KMS-11 (cell line): ENCODE measurements at regions not wholly inside any gene's neighbourhood (a gene's known extent, or its start where the extent isn't known, plus 50 kb on each side); places are given as distances from the start of the nearest gene placed in this dataset.

Experiments used
- H2AFZ ChIP-seq: fragments of 200-600 bp; sonication (generic); 2 replicates; pipeline ENCODE4 v1.6.1; 2016; ENCODE audit warnings: antibody characterized with exemption, mixed run types, low read depth
- H3K27ac ChIP-seq: fragments of 200-600 bp; sonication (generic); 2 replicates; pipeline ENCODE4 v1.6.1; 2016; ENCODE audit warnings: mild to moderate bottlenecking, mixed run types
- H3K27me3 ChIP-seq: fragments of 200-600 bp; sonication (generic); 2 replicates; pipeline ENCODE4 v1.6.1; 2017; ENCODE audit warnings: mild to moderate bottlenecking, low read depth, mixed run types, moderate library complexity; ENCODE audit not compliant: insufficient read depth
- H3K36me3 ChIP-seq: fragments of 200-600 bp; sonication (generic); 2 replicates; pipeline ENCODE4 v1.6.1; 2017; ENCODE audit warnings: mild to moderate bottlenecking, mixed run types; ENCODE audit not compliant: insufficient read depth
- H3K4me1 ChIP-seq: fragments of 200-600 bp; sonication (generic); 2 replicates; pipeline ENCODE4 v1.6.1; 2016; ENCODE audit warnings: mild to moderate bottlenecking, low read depth, mixed run types; ENCODE audit not compliant: poor library complexity, severe bottlenecking
- H3K4me2 ChIP-seq: fragments of 200-600 bp; sonication (generic); 2 replicates; pipeline ENCODE4 v1.7.0; 2016; ENCODE audit warnings: mild to moderate bottlenecking, mixed run types
- H3K4me3 ChIP-seq: fragments of 200-600 bp; sonication (generic); IDR thresholded peaks from 2 replicates; pipeline ENCODE4 v1.6.1; 2017; ENCODE audit warnings: low read depth, low read length, mixed read lengths; ENCODE audit not compliant: insufficient read depth
- H3K79me2 ChIP-seq: fragments of 200-600 bp; sonication (generic); 2 replicates; pipeline ENCODE4 v1.6.1; 2016; ENCODE audit warnings: low read depth, mixed run types; ENCODE audit not compliant: insufficient read depth
- H3K9ac ChIP-seq: fragments of 200-600 bp; sonication (generic); 2 replicates; pipeline ENCODE4 v1.6.1; 2016; ENCODE audit warnings: mild to moderate bottlenecking, mixed run types
- H4K20me1 ChIP-seq: fragments of 200-600 bp; sonication (generic); 2 replicates; pipeline ENCODE4 v1.6.1; 2016; ENCODE audit warnings: mild to moderate bottlenecking, mixed run types; ENCODE audit not compliant: insufficient read depth
- CTCF ChIP-seq: fragments of 200-600 bp; sonication (generic); conservative IDR thresholded peaks from 2 replicates; pipeline ENCODE4 v1.6.1; 2017; ENCODE audit warnings: low read depth, mild to moderate bottlenecking, antibody characterized with exemption, low read length, moderate library complexity, mixed read lengths

- Histone ChIP-seq H3K4me1 (no peaks in the 10 kb centered on the region), H4K20me1 (no peaks in the 10 kb centered on the region), H2AFZ (no peak overlapping the region), H3K4me3 (no peak overlapping the region), H3K36me3 (no peaks in the 10 kb centered on the region), H3K9ac (no peak overlapping the region), H3K79me2 (no peaks in the 10 kb centered on the region), H3K27ac (no peak overlapping the region), H3K27me3 (no peaks in the 10 kb centered on the region), H3K4me2 (no peak overlapping the region)
- TF ChIP-seq CTCF = no peak
Observed at GRCh38 chr10:128380946-128381345, 254.7 kb upstream of the MKI67 start.

GRCh38 chr10:128382225-128382624 is 256.0 kb upstream of the MKI67 start:
- Histone ChIP-seq H2AFZ (no peak overlapping the region), H3K4me3 (no peak overlapping the region), H4K20me1 (no peaks in the 10 kb centered on the region), H3K9ac (no peak overlapping the region), H3K36me3 (no peaks in the 10 kb centered on the region), H3K79me2 (no peaks in the 10 kb centered on the region), H3K4me1 (no peaks in the 10 kb centered on the region), H3K27ac (no peak overlapping the region), H3K4me2 (no peak overlapping the region), H3K27me3 (no peaks in the 10 kb centered on the region)
- TF ChIP-seq CTCF = no peak

- Histone ChIP-seq H3K4me3 (no peak overlapping the region), H3K79me2 (no peaks in the 10 kb centered on the region), H3K36me3 (no peaks in the 10 kb centered on the region), H3K27me3 (no peaks in the 10 kb centered on the region), H3K4me2 (no peak overlapping the region), H3K9ac (no peak overlapping the region), H3K27ac (no peak overlapping the region), H3K4me1 (no peaks in the 10 kb centered on the region), H4K20me1 (no peaks in the 10 kb centered on the region), H2AFZ (no peak overlapping the region)
- TF ChIP-seq CTCF = no peak
Observed at GRCh38 chr10:128384831-128385230, 258.6 kb upstream of the MKI67 start.

- Histone ChIP-seq H3K4me1 (no peaks in the 10 kb centered on the region), H3K79me2 (no peaks in the 10 kb centered on the region), H3K4me2 (no peak overlapping the region), H3K27me3 (no peaks in the 10 kb centered on the region), H4K20me1 (no peaks in the 10 kb centered on the region), H3K27ac (no peak overlapping the region), H3K36me3 (no peaks in the 10 kb centered on the region), H3K4me3 (no peak overlapping the region), H2AFZ (no peak overlapping the region), H3K9ac (no peak overlapping the region)
- no peak for TF ChIP-seq CTCF
Observed at GRCh38 chr10:128386231-128386630, 260.0 kb upstream of the MKI67 start.
